Panc1 (cell line): ENCODE measurements at regions not wholly inside any gene's neighbourhood (a gene's known extent, or its start where the extent isn't known, plus 50 kb on each side); places are given as distances from the start of the nearest gene placed in this dataset.

ENCODE experiments used
- ATAC-seq: fragments of 200-7000 bp; cut with Tn5 transposase; 2 replicates; pipeline ENCODE4 v1.9.1; 2020; ENCODE audit warnings: mild to moderate bottlenecking, moderate library complexity
- BruUV-seq: library from RNA; stranded (reverse); fragments of 400-500 nt; replicated peaks from 2 replicates; lab custom pipeline; 2021; lab: Mats Ljungman, UMichigan
- CTCF ChIA-PET: fragments of 300-600 bp; sonication (Branson Sonifier 250); formaldehyde crosslinking; loops from one replicate; lab custom pipeline; 2022; ENCODE audit warnings: antibody characterized with exemption; lab: Charles Lee
- POLR2A ChIA-PET: fragments of 300-600 bp; sonication (Branson Sonifier 250); formaldehyde crosslinking; loops from one replicate; lab custom pipeline; 2022; ENCODE audit warnings: antibody characterized with exemption; lab: Charles Lee
- DNase-seq: peaks from one replicate; pipeline ENCODE4 v3.0.0-alpha.2; 2010; ENCODE audit warnings: low read depth, low spot score
- H3K27ac ChIP-seq: 2 replicates; pipeline ENCODE4 v1.5.1; 2011; ENCODE audit warnings: mild to moderate bottlenecking, low read length, inconsistent platforms
- H3K27me3 ChIP-seq: fragments of 200-500 bp; sonication (Bioruptor generic); 2 replicates; pipeline ENCODE4 v1.6.0; 2014; ENCODE audit warnings: low read length, inconsistent platforms; ENCODE audit not compliant: control insufficient read depth, insufficient read depth
- H3K36me3 ChIP-seq: fragments of 200-500 bp; sonication (Bioruptor generic); 2 replicates; pipeline ENCODE4 v1.5.1; 2014; ENCODE audit warnings: inconsistent platforms, mild to moderate bottlenecking, low read length, moderate library complexity; ENCODE audit not compliant: control insufficient read depth, insufficient read depth
- H3K4me1 ChIP-seq: 2 replicates; pipeline ENCODE4 v1.5.1; 2011; ENCODE audit warnings: inconsistent platforms, mild to moderate bottlenecking, low read length, moderate library complexity; ENCODE audit not compliant: control insufficient read depth, insufficient read depth
- H3K4me3 ChIP-seq, 2 experiments: 2 replicates each; pipeline ENCODE4 v1.5.1; 2011 to 2012; ENCODE audit warnings: low read depth in 2 of 2, low read length in 2 of 2, mild to moderate bottlenecking in 2 of 2, inconsistent platforms in 1 of 2, moderate library complexity in 1 of 2
- H3K9me3 ChIP-seq: fragments of 200-500 bp; sonication (Bioruptor generic); 2 replicates; pipeline ENCODE4 v1.5.1; 2014; ENCODE audit warnings: low read depth, mild to moderate bottlenecking, inconsistent platforms, low read length, moderate library complexity; ENCODE audit not compliant: control insufficient read depth, insufficient read depth
- CTCF ChIP-seq: fragments of 450-650 bp; IDR thresholded peaks from 2 replicates; pipeline ENCODE4 v1.5.1; 2017; ENCODE audit warnings: mild to moderate bottlenecking
- POLR2AphosphoS5 ChIP-seq: IDR thresholded peaks from 2 replicates; pipeline ENCODE4 v1.6.1; 2012; ENCODE audit warnings: mild to moderate bottlenecking, low read depth, low read length, moderate library complexity
- REST ChIP-seq, 2 experiments: IDR thresholded peaks; 2 replicates each; pipeline ENCODE4 v1.6.1; 2011 to 2012; ENCODE audit warnings: low read depth in 2 of 2, control low read depth in 1 of 2, low read length in 1 of 2, mild to moderate bottlenecking in 1 of 2, moderate library complexity in 1 of 2; ENCODE audit not compliant: insufficient read depth in 1 of 2
- SIN3A ChIP-seq: IDR thresholded peaks from 2 replicates; pipeline ENCODE4 v1.6.1; 2012; ENCODE audit warnings: low read depth, mild to moderate bottlenecking, low read length, moderate library complexity, borderline replicate concordance; ENCODE audit not compliant: insufficient read depth
- TCF7L2 ChIP-seq: IDR thresholded peaks from 2 replicates; pipeline ENCODE4 v1.6.1; 2011; ENCODE audit warnings: mild to moderate bottlenecking, low read depth, low read length, inconsistent platforms
- in situ Hi-C: cut with HindIII; loops from 2 replicates; pipeline ENCODE4 v1.10.0; 2016; ENCODE audit warnings: low sequenced_read_pairs, low pct_unique_long_range_greater_than_20kb
- intact Hi-C: fragments of 100-400 bp; cut with micrococcal nuclease; formaldehyde crosslinking; loops from one replicate; pipeline ENCODE4 v1.10.0; 2022; ENCODE audit not compliant: unreplicated experiment

- ChIA-PET POLR2A (no interaction called here), CTCF (no interaction called here)
- Histone ChIP-seq H3K27me3 (no peaks in the 10 kb centered on the region), H3K4me1 (peaks cover 77% of the 10 kb centered on the region), H3K4me3 (no peak overlapping the region), H3K9me3 (no peaks in the 10 kb centered on the region), H3K36me3 (no peaks in the 10 kb centered on the region), H3K27ac (peak overlapping the region; percentile 25; the same call in 1 of the 2 replicates)
- TF ChIP-seq REST (IDR thresholded peaks at IDR 0.05; ENCODE audit: insufficient read depth in 1 of 2, low read depth in 2 of 2, low read length in 1 of 2) (no peak), CTCF (no peak), TCF7L2 (no peak), SIN3A (no peak), POLR2AphosphoS5 (no peak)
- in situ Hi-C loops (no loop called here), intact Hi-C loops (no loop called here)
- TSS peak; percentile 16 for BruUV-seq
- DNase-seq (no peak), ATAC-seq (no peak)
Observed at GRCh38 chr17:77446940-77447634, 306.3 kb downstream of the SEC14L1 start.

- no TSS peak for BruUV-seq
- H3K4me1 ChIP-seq = peaks cover 87% of the 10 kb centered on the region
- H3K36me3 ChIP-seq = no peaks in the 10 kb centered on the region
- peak overlapping the region; percentile 84 for H3K27ac ChIP-seq
- TF ChIP-seq SIN3A (no peak), TCF7L2 (no peak), REST (IDR thresholded peaks at IDR 0.05; ENCODE audit: insufficient read depth in 1 of 2, low read depth in 2 of 2, low read length in 1 of 2) (no peak), POLR2AphosphoS5 (no peak), CTCF (no peak)
- ATAC-seq = peak; percentile 3
- in situ Hi-C loops (no loop called here), intact Hi-C loops (no loop called here)
- H3K9me3 ChIP-seq = no peaks in the 10 kb centered on the region
- H3K27me3 ChIP-seq = no peaks in the 10 kb centered on the region
- POLR2A ChIA-PET = no interaction called here
- H3K4me3 ChIP-seq = peak overlapping the region in 1 of 2 experiments; percentile 8; a peak in 1 of 4 replicates
- CTCF ChIA-PET = interaction anchor here (1.8 kb wide), 1 partner anchor 20 kb away, joined by 5 read pairs; no protein-coding TSS in a partner anchor
- DNase-seq = no peak
Observed at GRCh38 chr17:77449373-77449907, 308.7 kb downstream of the SEC14L1 start.
